Stomach (tissue), 8 donors: ENCODE measurements at regions not wholly inside any gene's neighbourhood (a gene's known extent, or its start where the extent isn't known, plus 50 kb on each side); places are given as distances from the start of the nearest gene placed in this dataset.

Experiments used
- DNase-seq, 2 donors: peaks; one replicate each; pipeline versions ENCODE4 v3.0.0 to v3.0.0-alpha.2; 2013 to 2019
- H3K27ac ChIP-seq, 5 donors: fragments of 200-600 bp in 4 of 5; sonication (generic) in 4 of 5; one replicate each; pipeline ENCODE4 v1.5.1; 2013 to 2019; ENCODE audit warnings: mild to moderate bottlenecking in 1 of 5, moderate library complexity in 1 of 5
- H3K27me3 ChIP-seq, 3 donors: fragments of 200-600 bp; sonication (generic); one replicate each; pipeline ENCODE4 v1.5.1; 2017 to 2019; ENCODE audit warnings: mixed run types in 1 of 3
- H3K36me3 ChIP-seq, 4 donors: fragments of 200-600 bp; sonication (generic); 1 replicate in 3 of 4; 2 replicates in 1 of 4; pipeline ENCODE4 v1.5.1; 2016 to 2019
- H3K4me1 ChIP-seq, 4 donors: fragments of 200-600 bp; sonication (generic); one replicate each; pipeline ENCODE4 v1.5.1; 2016 to 2019
- H3K4me3 ChIP-seq, 4 donors: fragments of 200-600 bp; sonication (generic) in 3 of 4; one replicate each; pipeline ENCODE4 v1.5.1; 2016 to 2019; ENCODE audit warnings: mild to moderate bottlenecking in 1 of 4
- H3K9me3 ChIP-seq, 4 donors: fragments of 200-600 bp; sonication (generic); one replicate each; pipeline ENCODE4 v1.5.1; 2016 to 2019
- EP300 ChIP-seq: sonication (generic); formaldehyde crosslinking; IDR thresholded peaks from one replicate; pipeline ENCODE4 v1.6.1; 2017; ENCODE audit warnings: antibody characterized with exemption
- POLR2A ChIP-seq, 4 donors: fragments of 450-650 bp; IDR thresholded peaks; one replicate each; pipeline ENCODE4 v1.6.1; 2016; ENCODE audit warnings: antibody characterized with exemption in 4 of 4, control low read depth in 2 of 4, mild to moderate bottlenecking in 1 of 4, moderate library complexity in 1 of 4
- POLR2AphosphoS5 ChIP-seq, 3 donors: sonication (generic); formaldehyde crosslinking; IDR thresholded peaks; one replicate each; pipeline ENCODE4 v1.6.1; 2016; ENCODE audit warnings: antibody characterized with exemption in 3 of 3
- WGBS, 5 donors: extraction: QIAGEN DNeasy Blood & Tissue Kit in 3 of 5; methylation state at CpG; one replicate each; pipeline versions ENCODE4 v1.1.5 to v1.1.7; 2013 to 2018; 5-methylcytosine and 5-hydroxymethylcytosine counted together
- intact Hi-C: fragments of 100-400 bp; cut with DNase I; formaldehyde crosslinking; loops from one replicate; pipeline ENCODE4 v1.15.1; 2023; ENCODE audit warnings: low total_unique reads
- TF ChIP-seq, protein P1 (sequence below), 7 experiments: fragments of 450-650 bp in 4 of 7; fragments of 200-600 bp in 3 of 7; sonication (generic) in 3 of 7; IDR thresholded peaks; one replicate each; pipeline ENCODE4 v1.5.1; 2016 to 2019; ENCODE audit warnings: antibody characterized with exemption in 7 of 7, control low read depth in 2 of 7, mild to moderate bottlenecking in 1 of 7
- donor health status: healthy with polysubstance abuse.
- donor health status: Bipolar disorder and iron deficiency.
- donor health status: healthy.

GRCh38 chr9:71177901-71178300, 56.5 kb upstream of the TRPM3 start:
- TF ChIP-seq POLR2AphosphoS5 (IDR thresholded peaks at IDR 0.05) = no peak
- TF ChIP-seq, protein P1, sequence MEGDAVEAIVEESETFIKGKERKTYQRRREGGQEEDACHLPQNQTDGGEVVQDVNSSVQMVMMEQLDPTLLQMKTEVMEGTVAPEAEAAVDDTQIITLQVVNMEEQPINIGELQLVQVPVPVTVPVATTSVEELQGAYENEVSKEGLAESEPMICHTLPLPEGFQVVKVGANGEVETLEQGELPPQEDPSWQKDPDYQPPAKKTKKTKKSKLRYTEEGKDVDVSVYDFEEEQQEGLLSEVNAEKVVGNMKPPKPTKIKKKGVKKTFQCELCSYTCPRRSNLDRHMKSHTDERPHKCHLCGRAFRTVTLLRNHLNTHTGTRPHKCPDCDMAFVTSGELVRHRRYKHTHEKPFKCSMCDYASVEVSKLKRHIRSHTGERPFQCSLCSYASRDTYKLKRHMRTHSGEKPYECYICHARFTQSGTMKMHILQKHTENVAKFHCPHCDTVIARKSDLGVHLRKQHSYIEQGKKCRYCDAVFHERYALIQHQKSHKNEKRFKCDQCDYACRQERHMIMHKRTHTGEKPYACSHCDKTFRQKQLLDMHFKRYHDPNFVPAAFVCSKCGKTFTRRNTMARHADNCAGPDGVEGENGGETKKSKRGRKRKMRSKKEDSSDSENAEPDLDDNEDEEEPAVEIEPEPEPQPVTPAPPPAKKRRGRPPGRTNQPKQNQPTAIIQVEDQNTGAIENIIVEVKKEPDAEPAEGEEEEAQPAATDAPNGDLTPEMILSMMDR (IDR thresholded peaks at IDR 0.05) = no peak
- TF ChIP-seq POLR2A (IDR thresholded peaks at IDR 0.05) = no peak
- no peak for TF ChIP-seq EP300
- intact Hi-C loops = no loop called here
- H3K27me3 ChIP-seq = no peaks in the 10 kb centered on the region
- H3K4me1 ChIP-seq = no peaks in the 10 kb centered on the region
- H3K27ac ChIP-seq = no peak overlapping the region
- no peak for DNase-seq
- WGBS, 5 donors = 41 to 55% (median 51%) methylated on average over 3 of the region's 3 CpGs
- no peaks in the 10 kb centered on the region for H3K36me3 ChIP-seq
- H3K9me3 ChIP-seq = no peaks in the 10 kb centered on the region
- H3K4me3 ChIP-seq = no peak overlapping the region

- Histone ChIP-seq H3K27me3 (no peaks in the 10 kb centered on the region), H3K36me3 (no peaks in the 10 kb centered on the region), H3K4me1 (no peaks in the 10 kb centered on the region), H3K4me3 (no peak overlapping the region), H3K27ac (no peak overlapping the region), H3K9me3 (no peaks in the 10 kb centered on the region)
- TF ChIP-seq, protein P1 (IDR thresholded peaks at IDR 0.05) = no peak
- TF ChIP-seq POLR2A (IDR thresholded peaks at IDR 0.05) = no peak
- no peak for TF ChIP-seq EP300
- no peak for TF ChIP-seq POLR2AphosphoS5 (IDR thresholded peaks at IDR 0.05)
- DNase-seq = no peak
- intact Hi-C loops = no loop called here
- 65 to 74% (median 68%) methylated on average over 9 of the region's 9 CpGs for whole genome bisulfite sequencing, 5 donors
Observed at GRCh38 chr9:71171517-71171916, 50.1 kb upstream of the TRPM3 start.
